ENCODE measurements at regions not wholly inside any gene's neighbourhood (a gene's known extent, or its start where the extent isn't known, plus 50 kb on each side); places are given as distances from the start of the nearest gene placed in this dataset.

- TF ChIP-seq CTCF (IDR thresholded peaks at IDR 0.05) = no peak
Observed at GRCh38 chr14:28983279-28983678, 216.7 kb downstream of the FOXG1 start.

GRCh38 chr14:28987516-28987915 lies 220.9 kb downstream of the FOXG1 start:
- no peak for TF ChIP-seq CTCF (IDR thresholded peaks at IDR 0.05)

GRCh38 chr14:28999656-29000055 lies 233.1 kb downstream of the FOXG1 start:
- no peak for TF ChIP-seq CTCF (IDR thresholded peaks at IDR 0.05)

GRCh38 chr14:29005647-29006046 lies 239.1 kb downstream of the FOXG1 start:
- no peak for TF ChIP-seq CTCF (IDR thresholded peaks at IDR 0.05)

- TF ChIP-seq CTCF (IDR thresholded peaks at IDR 0.05) = no peak
Observed at GRCh38 chr14:29007990-29008389, 241.4 kb downstream of the FOXG1 start.

GRCh38 chr14:29016050-29016900 lies 249.7 kb downstream of the FOXG1 start:
- TF ChIP-seq CTCF (IDR thresholded peaks at IDR 0.05) = peak; percentile 77

GRCh38 chr14:29028973-29029582 lies 262.5 kb downstream of the FOXG1 start:
- no peak for TF ChIP-seq CTCF (IDR thresholded peaks at IDR 0.05)
